Central memory CD8-positive, alpha-beta T cell (primary cell): ENCODE measurements at regions not wholly inside any gene's neighbourhood (a gene's known extent, or its start where the extent isn't known, plus 50 kb on each side); places are given as distances from the start of the nearest gene placed in this dataset.

Source experiments
- ATAC-seq: fragments of 150-1000 bp; cut with Tn5 transposase; replicated peaks from 2 replicates; pipeline ENCODE4 v1.10.0; 2022; ENCODE audit warnings: mild to moderate bottlenecking, moderate FRiP score, moderate number of reproducible peaks; ENCODE audit not compliant: poor library complexity, severe bottlenecking; ENCODE audit errors: extremely low read depth
- DNase-seq, 2 donors: peaks; one replicate each; pipeline ENCODE4 v3.0.0; 2021; ENCODE audit warnings: low spot score in 2 of 2
- H3K27ac Mint-ChIP-seq: one replicate; pipeline ENCODE4 v1.8.0; 2022; ENCODE audit warnings: low read depth, mild to moderate bottlenecking, moderate library complexity, mixed read lengths
- H3K27me3 Mint-ChIP-seq: one replicate; pipeline ENCODE4 v1.8.0; 2022; ENCODE audit warnings: mixed read lengths
- H3K36me3 Mint-ChIP-seq: one replicate; pipeline ENCODE4 v1.8.0; 2022; ENCODE audit warnings: mild to moderate bottlenecking, moderate library complexity, mixed read lengths; ENCODE audit not compliant: insufficient read depth
- H3K4me1 Mint-ChIP-seq: one replicate; pipeline ENCODE4 v1.8.0; 2022; ENCODE audit warnings: mixed read lengths
- H3K4me3 Mint-ChIP-seq: one replicate; pipeline ENCODE4 v1.8.0; 2022; ENCODE audit warnings: mild to moderate bottlenecking, moderate library complexity, mixed read lengths
- H3K9me3 Mint-ChIP-seq: one replicate; pipeline ENCODE4 v1.8.0; 2022; ENCODE audit warnings: mixed read lengths

GRCh38 chr11:121722431-121723245, 269.9 kb upstream of the SORL1-AS1 start:
- ATAC-seq: no peak
- Mint-ChIP-seq H3K4me3 (no peak overlapping the region), H3K36me3 (no peaks in the 10 kb centered on the region), H3K4me1 (no peaks in the 10 kb centered on the region), H3K27ac (no peak overlapping the region), H3K9me3 (peaks cover 6% of the 10 kb centered on the region), H3K27me3 (peaks cover 55% of the 10 kb centered on the region)
- DNase-seq: no peak

DNA sequence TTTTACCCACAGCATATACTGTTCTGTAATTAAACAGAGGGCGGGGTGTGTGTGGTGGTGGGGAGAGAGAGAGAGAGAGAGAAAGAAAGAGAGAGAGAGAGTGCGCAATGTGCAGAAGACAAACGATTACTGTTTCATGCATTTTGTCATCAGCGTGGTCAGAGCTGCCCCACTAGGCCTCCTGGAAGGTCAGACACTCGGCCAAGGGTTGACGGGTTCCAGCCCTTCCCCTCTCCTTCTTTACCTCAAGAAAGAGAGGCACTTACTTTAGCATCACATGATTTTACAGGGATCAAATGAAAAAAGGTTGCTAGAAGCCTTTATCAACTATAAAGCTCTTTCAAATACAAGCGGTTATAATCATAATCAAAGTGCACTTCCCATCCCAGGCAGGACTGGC, 269.2 kb upstream of the SORL1-AS1 start:
- H3K4me1 Mint-ChIP-seq: no peaks in the 10 kb centered on the region
- peaks cover 56% of the 10 kb centered on the region for H3K27me3 Mint-ChIP-seq
- peaks cover 6% of the 10 kb centered on the region for H3K9me3 Mint-ChIP-seq
- DNase-seq (no peak), ATAC-seq (no peak)
- no peak overlapping the region for H3K27ac Mint-ChIP-seq
- H3K36me3 Mint-ChIP-seq: no peaks in the 10 kb centered on the region
- H3K4me3 Mint-ChIP-seq: no peak overlapping the region

GRCh38 chr11:121721448-121721847, 268.7 kb upstream of the SORL1-AS1 start:
- Mint-ChIP-seq H3K4me1 (no peaks in the 10 kb centered on the region), H3K36me3 (no peaks in the 10 kb centered on the region), H3K27ac (no peak overlapping the region), H3K9me3 (peaks cover 6% of the 10 kb centered on the region), H3K4me3 (no peak overlapping the region), H3K27me3 (peaks cover 50% of the 10 kb centered on the region)
- no peak for ATAC-seq
- no peak for DNase-seq

GRCh38 chr11:121717296-121717695, 264.5 kb upstream of the SORL1-AS1 start:
- H3K4me1 Mint-ChIP-seq: no peaks in the 10 kb centered on the region
- no peak overlapping the region for H3K27ac Mint-ChIP-seq

GRCh38 chr11:121716060-121716459, 263.3 kb upstream of the SORL1-AS1 start:
- ATAC-seq (no peak), DNase-seq (no peak)
- no peak overlapping the region for H3K27ac Mint-ChIP-seq
- no peaks in the 10 kb centered on the region for H3K4me1 Mint-ChIP-seq
- peaks cover 6% of the 10 kb centered on the region for H3K9me3 Mint-ChIP-seq
- peaks cover 30% of the 10 kb centered on the region for H3K27me3 Mint-ChIP-seq
- no peaks in the 10 kb centered on the region for H3K36me3 Mint-ChIP-seq
- H3K4me3 Mint-ChIP-seq: no peak overlapping the region

More at GRCh38 chr11:121717296-121717695, 264.5 kb upstream of the SORL1-AS1 start:
- peaks cover 34% of the 10 kb centered on the region for H3K27me3 Mint-ChIP-seq
- no peak overlapping the region for H3K4me3 Mint-ChIP-seq
- H3K36me3 Mint-ChIP-seq: no peaks in the 10 kb centered on the region
- H3K9me3 Mint-ChIP-seq: peaks cover 6% of the 10 kb centered on the region
- DNase-seq: no peak
- ATAC-seq: no peak

GRCh38 chr11:121715405-121715804, 262.6 kb upstream of the SORL1-AS1 start:
- ATAC-seq: no peak
- H3K4me1 Mint-ChIP-seq: no peaks in the 10 kb centered on the region
- peaks cover 2% of the 10 kb centered on the region for H3K9me3 Mint-ChIP-seq
- H3K27ac Mint-ChIP-seq: no peak overlapping the region
- H3K4me3 Mint-ChIP-seq: no peak overlapping the region
- DNase-seq: no peak
- H3K27me3 Mint-ChIP-seq: peaks cover 24% of the 10 kb centered on the region
- H3K36me3 Mint-ChIP-seq: no peaks in the 10 kb centered on the region

- no peak for DNase-seq
- no peaks in the 10 kb centered on the region for H3K36me3 Mint-ChIP-seq
- H3K4me1 Mint-ChIP-seq: no peaks in the 10 kb centered on the region
- H3K27ac Mint-ChIP-seq: no peak overlapping the region
- H3K9me3 Mint-ChIP-seq: no peaks in the 10 kb centered on the region
- no peak overlapping the region for H3K4me3 Mint-ChIP-seq
- no peak for ATAC-seq
- H3K27me3 Mint-ChIP-seq: peaks cover 13% of the 10 kb centered on the region
These were observed 261.6 kb upstream of the SORL1-AS1 start for GRCh38 chr11:121714351-121714750.

DNA sequence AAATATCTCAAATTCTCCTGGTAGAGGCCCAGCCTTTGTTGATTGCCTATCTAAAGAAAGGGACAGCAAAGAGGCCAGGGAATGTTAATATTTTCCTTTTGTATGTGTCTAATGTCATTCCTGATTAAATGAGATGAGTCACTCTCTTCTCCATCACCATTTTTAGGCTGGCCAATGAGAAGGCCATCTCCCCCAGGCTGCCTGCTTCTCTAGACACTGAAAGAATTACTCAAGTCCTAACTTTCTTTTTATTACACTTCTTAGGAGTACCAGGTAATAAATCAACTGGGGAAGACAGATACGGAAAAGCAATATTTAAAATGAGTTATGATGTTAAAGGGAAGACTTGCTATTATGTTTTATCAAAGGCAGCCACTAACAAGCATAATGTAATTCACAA, 259.2 kb upstream of the SORL1-AS1 start:
- Mint-ChIP-seq H3K27me3 (no peaks in the 10 kb centered on the region), H3K27ac (no peak overlapping the region), H3K9me3 (no peaks in the 10 kb centered on the region), H3K4me3 (no peak overlapping the region), H3K36me3 (no peaks in the 10 kb centered on the region), H3K4me1 (no peaks in the 10 kb centered on the region)
- ATAC-seq (no peak), DNase-seq (no peak)

- ATAC-seq: no peak
- Mint-ChIP-seq H3K9me3 (no peaks in the 10 kb centered on the region), H3K4me3 (no peak overlapping the region), H3K27ac (no peak overlapping the region), H3K27me3 (no peaks in the 10 kb centered on the region), H3K36me3 (no peaks in the 10 kb centered on the region), H3K4me1 (no peaks in the 10 kb centered on the region)
- no peak for DNase-seq
These were observed 258.5 kb upstream of the SORL1-AS1 start for GRCh38 chr11:121711236-121711635.

DNA sequence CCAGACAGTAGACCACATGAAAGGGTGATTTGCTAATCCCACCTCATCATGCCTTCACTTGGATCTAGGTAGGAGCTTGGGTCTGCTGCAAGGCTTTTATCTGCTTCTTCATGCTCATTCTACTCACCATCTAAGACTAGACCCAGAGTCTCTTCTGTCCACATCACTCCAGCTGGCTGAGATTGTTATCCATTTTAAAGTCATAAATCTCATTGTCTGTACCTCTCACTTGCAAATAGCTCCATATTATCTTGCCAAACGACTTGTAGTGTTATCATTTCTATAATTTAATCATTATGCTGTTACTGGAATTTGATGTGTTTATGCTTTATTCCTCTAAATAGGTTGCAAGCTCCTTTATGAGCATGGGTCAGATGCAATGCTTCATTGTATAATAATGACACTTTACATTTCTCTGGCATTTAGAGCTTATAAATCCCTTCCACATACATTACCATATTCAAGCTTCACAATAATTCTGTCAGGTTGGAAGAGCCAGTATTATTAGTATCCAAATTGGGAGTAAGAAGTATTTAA, 254.2 kb upstream of the SORL1-AS1 start:
- no peak for DNase-seq
- ATAC-seq: no peak
- Mint-ChIP-seq H3K4me3 (no peak overlapping the region), H3K27me3 (peaks cover 19% of the 10 kb centered on the region), H3K9me3 (no peaks in the 10 kb centered on the region), H3K4me1 (no peaks in the 10 kb centered on the region), H3K36me3 (no peaks in the 10 kb centered on the region), H3K27ac (no peak overlapping the region)

DNA sequence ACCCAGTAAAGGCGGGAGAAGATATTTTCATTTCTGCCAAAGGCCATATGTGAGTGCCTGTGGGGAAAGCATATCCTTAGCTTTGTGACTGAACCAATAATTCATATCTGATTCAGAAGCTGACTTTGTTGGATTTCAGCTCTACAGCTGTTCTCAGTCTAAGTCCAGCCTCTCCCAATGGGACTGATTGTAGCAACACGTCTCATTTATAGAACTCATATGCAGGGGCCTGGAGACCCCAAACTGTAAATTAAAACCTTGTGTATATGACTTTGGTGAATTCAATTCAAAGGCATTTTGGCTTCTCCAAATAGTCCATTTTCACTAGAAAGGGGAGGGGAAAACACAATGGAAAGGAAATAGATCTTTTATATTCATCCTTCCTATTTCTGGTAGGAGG, 250.4 kb upstream of the SORL1-AS1 start:
- Mint-ChIP-seq H3K9me3 (no peaks in the 10 kb centered on the region), H3K27ac (no peak overlapping the region), H3K27me3 (peaks cover 28% of the 10 kb centered on the region), H3K4me1 (no peaks in the 10 kb centered on the region), H3K36me3 (no peaks in the 10 kb centered on the region), H3K4me3 (no peak overlapping the region)
- no peak for DNase-seq
- ATAC-seq: no peak

GRCh38 chr11:121700968-121701367, 248.2 kb upstream of the SORL1-AS1 start:
- DNase-seq (no peak), ATAC-seq (no peak)
- Mint-ChIP-seq H3K36me3 (no peaks in the 10 kb centered on the region), H3K4me1 (no peaks in the 10 kb centered on the region), H3K27me3 (peaks cover 28% of the 10 kb centered on the region), H3K27ac (no peak overlapping the region), H3K4me3 (no peak overlapping the region), H3K9me3 (no peaks in the 10 kb centered on the region)

- no peak overlapping the region for H3K27ac Mint-ChIP-seq
- no peaks in the 10 kb centered on the region for H3K9me3 Mint-ChIP-seq
- ATAC-seq: no peak
- H3K27me3 Mint-ChIP-seq: peaks cover 27% of the 10 kb centered on the region
- no peak overlapping the region for H3K4me3 Mint-ChIP-seq
- no peaks in the 10 kb centered on the region for H3K36me3 Mint-ChIP-seq
- DNase-seq: no peak
- H3K4me1 Mint-ChIP-seq: no peaks in the 10 kb centered on the region
These were observed 247.0 kb upstream of the SORL1-AS1 start for GRCh38 chr11:121699801-121700200.
